Endodermal cell (in vitro differentiated cells): ENCODE measurements at regions not wholly inside any gene's neighbourhood (a gene's known extent, or its start where the extent isn't known, plus 50 kb on each side); places are given as distances from the start of the nearest gene placed in this dataset.

Experiments used
- DNase-seq: peaks from one replicate; pipeline ENCODE4 v3.0.0-alpha.2; 2017
- H3K27ac ChIP-seq: 2 replicates; pipeline ENCODE4 v1.5.1; 2013; ENCODE audit warnings: mild to moderate bottlenecking, low read depth, low read length, moderate library complexity
- H3K27me3 ChIP-seq: 2 replicates; pipeline ENCODE4 v1.6.1; 2013; ENCODE audit warnings: mild to moderate bottlenecking, low read length, moderate library complexity; ENCODE audit not compliant: insufficient read depth, control insufficient read depth, poor library complexity, severe bottlenecking
- H3K36me3 ChIP-seq: 2 replicates; pipeline ENCODE4 v1.7.0; 2013; ENCODE audit warnings: mild to moderate bottlenecking, low read length, moderate library complexity; ENCODE audit not compliant: control insufficient read depth, insufficient read depth
- H3K4me1 ChIP-seq: one replicate; pipeline ENCODE4 v1.7.0; 2013; ENCODE audit warnings: low read length; ENCODE audit not compliant: control insufficient read depth, insufficient read depth
- H3K4me3 ChIP-seq: 2 replicates; pipeline ENCODE4 v1.5.1; 2013; ENCODE audit warnings: mild to moderate bottlenecking, low read length, moderate library complexity
- H3K9ac ChIP-seq: 2 replicates; pipeline ENCODE4 v1.6.1; 2013; ENCODE audit warnings: mild to moderate bottlenecking, low read length, moderate library complexity; ENCODE audit not compliant: poor library complexity, severe bottlenecking; ENCODE audit errors: extremely low read depth
- H3K9me3 ChIP-seq: 2 replicates; pipeline ENCODE4 v1.6.1; 2013; ENCODE audit warnings: mild to moderate bottlenecking, low read length, moderate library complexity; ENCODE audit not compliant: control insufficient read depth
- H3K27ac Mint-ChIP-seq: 2 replicates; pipeline ENCODE4 v1.8.0; 2020; ENCODE audit warnings: mixed read lengths
- H3K27me3 Mint-ChIP-seq: 2 replicates; pipeline ENCODE4 v1.8.0; 2021; ENCODE audit warnings: mild to moderate bottlenecking, mixed read lengths; ENCODE audit not compliant: insufficient read depth
- H3K36me3 Mint-ChIP-seq: 2 replicates; pipeline ENCODE4 v1.8.0; 2020; ENCODE audit warnings: low read depth, mixed read lengths
- H3K4me1 Mint-ChIP-seq: 2 replicates; pipeline ENCODE4 v1.8.0; 2020; ENCODE audit warnings: mixed read lengths
- H3K4me3 Mint-ChIP-seq: 2 replicates; pipeline ENCODE4 v1.8.0; 2020; ENCODE audit warnings: mild to moderate bottlenecking, moderate library complexity, mixed read lengths
- H3K9me3 Mint-ChIP-seq: 2 replicates; pipeline ENCODE4 v1.8.0; 2020; ENCODE audit warnings: mild to moderate bottlenecking, mixed read lengths
- CTCF ChIP-seq: fragments of 200-600 bp; sonication (generic); conservative IDR thresholded peaks from 2 replicates; pipeline ENCODE4 v1.5.0; 2021; ENCODE audit warnings: antibody characterized with exemption, mild to moderate bottlenecking
- WGBS, 2 experiments: methylation state at CpG; one replicate each; pipeline versions ENCODE4 v1.1.5 to v1.1.7; 2013; ENCODE audit warnings: missing lambda C conversion rate in 2 of 2, mixed read lengths in 1 of 2; ENCODE audit not compliant: insufficient coverage in 1 of 2, insufficient read length in 1 of 2; 5-methylcytosine and 5-hydroxymethylcytosine counted together

- TF ChIP-seq CTCF, result no peak
- WGBS, 2 experiments, result 92 to 100% methylated on average over 2 to 3 of the region's 3 CpGs
- Mint-ChIP-seq H3K27ac (no peak overlapping the region), H3K27me3 (peaks cover 16% of the 10 kb centered on the region), H3K4me3 (no peak overlapping the region), H3K9me3 (no peaks in the 10 kb centered on the region), H3K4me1 (peaks cover 64% of the 10 kb centered on the region), H3K36me3 (no peaks in the 10 kb centered on the region)
- no peak for DNase-seq
- Histone ChIP-seq H3K4me3 (no peak overlapping the region), H3K9ac (no peak overlapping the region), H3K9me3 (no peaks in the 10 kb centered on the region), H3K36me3 (no peaks in the 10 kb centered on the region), H3K27ac (no peak overlapping the region), H3K27me3 (peaks cover 32% of the 10 kb centered on the region), H3K4me1 (peaks cover 9% of the 10 kb centered on the region)
Observed at GRCh38 chr13:33636955-33637670, 180.8 kb upstream of the RFC3 start.

- Mint-ChIP-seq H3K9me3 (no peaks in the 10 kb centered on the region), H3K27me3 (peaks cover 16% of the 10 kb centered on the region), H3K4me3 (no peak overlapping the region), H3K36me3 (no peaks in the 10 kb centered on the region), H3K27ac (no peak overlapping the region), H3K4me1 (peaks cover 73% of the 10 kb centered on the region)
- Histone ChIP-seq H3K9me3 (no peaks in the 10 kb centered on the region), H3K4me3 (no peak overlapping the region), H3K36me3 (no peaks in the 10 kb centered on the region), H3K27ac (no peak overlapping the region), H3K27me3 (peaks cover 26% of the 10 kb centered on the region), H3K9ac (no peak overlapping the region), H3K4me1 (peaks cover 16% of the 10 kb centered on the region)
- no peak for DNase-seq
- WGBS, 2 experiments, result 40% methylated on average over 3 of the region's 3 CpGs; no CpG with 5 or more reads in 1 of the 2 experiments
- no peak for TF ChIP-seq CTCF
Observed at GRCh38 chr13:33637978-33638743, 179.8 kb upstream of the RFC3 start.

GRCh38 chr13:33639158-33639557, 178.8 kb upstream of the RFC3 start:
- Mint-ChIP-seq H3K27me3 (peaks cover 7% of the 10 kb centered on the region), H3K4me1 (peaks cover 78% of the 10 kb centered on the region), H3K9me3 (no peaks in the 10 kb centered on the region), H3K27ac (no peak overlapping the region), H3K36me3 (no peaks in the 10 kb centered on the region), H3K4me3 (no peak overlapping the region)
- H3K9ac ChIP-seq, result no peak overlapping the region
- no peak overlapping the region for H3K4me3 ChIP-seq
- no peaks in the 10 kb centered on the region for H3K9me3 ChIP-seq
- H3K27ac ChIP-seq, result no peak overlapping the region
- H3K27me3 ChIP-seq, result peaks cover 16% of the 10 kb centered on the region
- H3K36me3 ChIP-seq, result no peaks in the 10 kb centered on the region
- DNase-seq, result no peak
- TF ChIP-seq CTCF, result no peak
- peaks cover 19% of the 10 kb centered on the region for H3K4me1 ChIP-seq
- 81 to 84% methylated on average over 2 to 3 of the region's 3 CpGs for WGBS, 2 experiments
